Peyer's patch (tissue), 4 donors: ENCODE measurements at regions not wholly inside any gene's neighbourhood (a gene's known extent, or its start where the extent isn't known, plus 50 kb on each side); places are given as distances from the start of the nearest gene placed in this dataset.

Source experiments
- DNase-seq, 3 donors: peaks; one replicate each; pipeline ENCODE4 v3.0.0-alpha.2; 2017 to 2019
- H3K27ac ChIP-seq, 4 donors: fragments of 200-600 bp; sonication (generic); one replicate each; pipeline ENCODE4 v1.5.1; 2016 to 2019
- H3K27me3 ChIP-seq, 2 donors: fragments of 200-600 bp; sonication (generic); one replicate each; pipeline ENCODE4 v1.5.1; 2019
- H3K36me3 ChIP-seq, 3 donors: fragments of 200-600 bp; sonication (generic); one replicate each; pipeline ENCODE4 v1.5.1; 2016 to 2019
- H3K4me1 ChIP-seq, 4 donors: fragments of 200-600 bp; sonication (generic); one replicate each; pipeline ENCODE4 v1.5.1; 2016 to 2019
- H3K4me3 ChIP-seq, 4 donors: fragments of 200-600 bp; sonication (generic); 1 replicate in 3 of 4; 2 replicates in 1 of 4; pipeline ENCODE4 v1.5.1; 2016 to 2019; ENCODE audit warnings: mild to moderate bottlenecking in 1 of 4
- H3K9me3 ChIP-seq, 4 donors: fragments of 200-600 bp; sonication (generic); one replicate each; pipeline ENCODE4 v1.5.1; 2016 to 2019; ENCODE audit warnings: mild to moderate bottlenecking in 1 of 4
- POLR2A ChIP-seq, 2 donors: fragments of 450-650 bp; IDR thresholded peaks; one replicate each; pipeline ENCODE4 v1.5.1; 2017; ENCODE audit warnings: antibody characterized with exemption in 2 of 2, mild to moderate bottlenecking in 2 of 2, moderate library complexity in 2 of 2
- TF ChIP-seq, protein P1 (sequence below), 6 experiments: fragments of 450-650 bp in 4 of 6; fragments of 200-600 bp in 2 of 6; sonication (generic) in 1 of 6; IDR thresholded peaks; one replicate each; pipeline ENCODE4 v1.5.1; 2017 to 2019; ENCODE audit warnings: antibody characterized with exemption in 6 of 6, mild to moderate bottlenecking in 3 of 6, moderate library complexity in 1 of 6

DNA sequence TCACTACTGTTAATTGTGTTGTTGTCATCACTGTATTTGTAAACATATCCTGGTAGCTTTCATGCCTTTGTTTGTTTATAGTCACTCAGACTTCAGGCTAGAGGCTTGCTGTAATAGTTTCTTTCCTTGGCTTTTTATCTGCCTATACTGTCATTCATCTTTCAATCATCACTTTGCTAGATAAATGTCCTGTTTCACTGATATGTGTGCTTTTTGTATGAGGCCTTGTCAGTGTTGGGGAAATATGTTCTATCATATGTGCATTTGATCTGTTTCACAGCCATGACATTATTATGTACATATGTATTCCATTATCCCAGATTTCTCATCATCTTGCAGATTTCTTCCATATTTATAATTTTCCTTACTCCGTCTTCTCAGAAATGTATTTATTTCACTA is 558.9 kb upstream of the LRFN5 start:
- no peak for TF ChIP-seq POLR2A (IDR thresholded peaks at IDR 0.05)
- TF ChIP-seq, protein P1, sequence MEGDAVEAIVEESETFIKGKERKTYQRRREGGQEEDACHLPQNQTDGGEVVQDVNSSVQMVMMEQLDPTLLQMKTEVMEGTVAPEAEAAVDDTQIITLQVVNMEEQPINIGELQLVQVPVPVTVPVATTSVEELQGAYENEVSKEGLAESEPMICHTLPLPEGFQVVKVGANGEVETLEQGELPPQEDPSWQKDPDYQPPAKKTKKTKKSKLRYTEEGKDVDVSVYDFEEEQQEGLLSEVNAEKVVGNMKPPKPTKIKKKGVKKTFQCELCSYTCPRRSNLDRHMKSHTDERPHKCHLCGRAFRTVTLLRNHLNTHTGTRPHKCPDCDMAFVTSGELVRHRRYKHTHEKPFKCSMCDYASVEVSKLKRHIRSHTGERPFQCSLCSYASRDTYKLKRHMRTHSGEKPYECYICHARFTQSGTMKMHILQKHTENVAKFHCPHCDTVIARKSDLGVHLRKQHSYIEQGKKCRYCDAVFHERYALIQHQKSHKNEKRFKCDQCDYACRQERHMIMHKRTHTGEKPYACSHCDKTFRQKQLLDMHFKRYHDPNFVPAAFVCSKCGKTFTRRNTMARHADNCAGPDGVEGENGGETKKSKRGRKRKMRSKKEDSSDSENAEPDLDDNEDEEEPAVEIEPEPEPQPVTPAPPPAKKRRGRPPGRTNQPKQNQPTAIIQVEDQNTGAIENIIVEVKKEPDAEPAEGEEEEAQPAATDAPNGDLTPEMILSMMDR (IDR thresholded peaks at IDR 0.05): no peak
- H3K36me3 ChIP-seq: no peaks in the 10 kb centered on the region

DNA sequence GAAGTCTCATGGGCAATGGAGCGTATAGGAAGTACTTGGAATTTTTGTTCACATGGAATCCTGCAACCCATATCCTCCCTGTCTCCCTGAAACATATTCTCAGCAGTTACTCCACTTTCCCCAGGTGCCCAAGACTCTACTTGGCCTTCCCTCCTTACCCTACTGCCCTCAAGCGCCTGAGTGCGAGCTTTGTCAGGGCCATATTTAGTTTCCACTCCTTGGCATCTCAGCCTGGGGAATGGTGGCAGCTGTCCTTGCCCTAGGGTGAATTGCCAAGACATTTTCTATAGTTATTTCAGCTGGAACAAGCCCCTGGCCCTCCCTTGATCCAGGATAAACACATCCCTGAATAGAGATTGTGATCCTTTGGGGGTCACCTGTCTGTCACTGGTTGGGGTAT is 569.3 kb upstream of the LRFN5 start:
- Histone ChIP-seq H3K4me3 (no peak overlapping the region), H3K27me3 (no peaks in the 10 kb centered on the region), H3K36me3 (no peaks in the 10 kb centered on the region), H3K4me1 (no peaks in the 10 kb centered on the region), H3K9me3 (no peaks in the 10 kb centered on the region), H3K27ac (no peak overlapping the region)
- TF ChIP-seq POLR2A (IDR thresholded peaks at IDR 0.05): no peak
- TF ChIP-seq, protein P1 (IDR thresholded peaks at IDR 0.05): no peak
- no peak for DNase-seq

More for the DNA sequence above, 558.9 kb upstream of the LRFN5 start:
- no peaks in the 10 kb centered on the region for H3K9me3 ChIP-seq
- no peak overlapping the region for H3K27ac ChIP-seq
- no peak for DNase-seq
- H3K4me3 ChIP-seq: no peak overlapping the region
- no peaks in the 10 kb centered on the region for H3K27me3 ChIP-seq
- H3K4me1 ChIP-seq: no peaks in the 10 kb centered on the region

DNA sequence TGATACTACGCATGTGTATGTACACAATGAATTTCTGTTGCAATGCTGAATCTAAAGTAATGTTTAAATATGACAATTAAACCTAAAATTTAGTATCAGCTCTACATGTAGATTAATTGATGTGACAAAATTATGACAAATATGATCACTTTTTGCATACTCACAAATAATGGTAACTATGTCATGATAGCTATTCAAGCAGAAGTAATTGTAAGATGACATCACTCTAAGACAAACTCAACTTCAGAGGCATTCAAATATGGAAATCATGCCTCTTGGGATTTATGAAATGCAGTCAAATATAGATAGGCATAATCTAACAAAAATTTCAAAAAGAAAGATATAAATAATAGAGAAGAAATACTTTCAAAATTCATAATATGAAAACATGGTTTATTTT is 571.7 kb upstream of the LRFN5 start:
- no peak overlapping the region for H3K4me3 ChIP-seq
- H3K27ac ChIP-seq: no peak overlapping the region
- H3K9me3 ChIP-seq: peaks cover 0 to 3% (median 0%) of the 10 kb centered on the region in 4 donors
- no peaks in the 10 kb centered on the region for H3K4me1 ChIP-seq
- DNase-seq: no peak
- H3K27me3 ChIP-seq: no peaks in the 10 kb centered on the region
- H3K36me3 ChIP-seq: no peaks in the 10 kb centered on the region
- no peak for TF ChIP-seq POLR2A (IDR thresholded peaks at IDR 0.05)
- TF ChIP-seq, protein P1 (IDR thresholded peaks at IDR 0.05): no peak

DNA sequence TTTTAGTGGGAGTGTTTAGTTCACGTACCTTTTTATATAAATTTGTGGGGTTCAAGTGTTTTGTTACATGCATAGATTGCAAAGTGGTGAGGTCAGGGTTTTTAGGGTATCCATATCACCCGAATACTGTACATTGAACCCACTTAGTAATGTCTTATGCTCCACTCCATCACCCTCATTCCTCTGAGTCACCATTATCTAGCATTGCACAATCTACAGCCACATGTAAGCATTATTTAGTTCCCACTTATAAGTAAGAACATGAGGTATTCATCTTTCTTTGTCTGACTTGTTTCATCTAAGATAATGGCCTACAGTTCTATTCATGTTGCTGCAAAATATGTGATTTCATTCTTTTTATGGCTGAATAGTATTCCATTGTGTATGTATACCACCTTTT is 583.7 kb upstream of the LRFN5 start:
- Histone ChIP-seq H3K9me3 (peaks cover 0 to 5% (median 0%) of the 10 kb centered on the region in 4 donors), H3K27ac (no peak overlapping the region), H3K36me3 (no peaks in the 10 kb centered on the region), H3K27me3 (no peaks in the 10 kb centered on the region), H3K4me3 (no peak overlapping the region), H3K4me1 (no peaks in the 10 kb centered on the region)
- no peak for DNase-seq
- TF ChIP-seq, protein P1 (IDR thresholded peaks at IDR 0.05): no peak
- no peak for TF ChIP-seq POLR2A (IDR thresholded peaks at IDR 0.05)

DNA sequence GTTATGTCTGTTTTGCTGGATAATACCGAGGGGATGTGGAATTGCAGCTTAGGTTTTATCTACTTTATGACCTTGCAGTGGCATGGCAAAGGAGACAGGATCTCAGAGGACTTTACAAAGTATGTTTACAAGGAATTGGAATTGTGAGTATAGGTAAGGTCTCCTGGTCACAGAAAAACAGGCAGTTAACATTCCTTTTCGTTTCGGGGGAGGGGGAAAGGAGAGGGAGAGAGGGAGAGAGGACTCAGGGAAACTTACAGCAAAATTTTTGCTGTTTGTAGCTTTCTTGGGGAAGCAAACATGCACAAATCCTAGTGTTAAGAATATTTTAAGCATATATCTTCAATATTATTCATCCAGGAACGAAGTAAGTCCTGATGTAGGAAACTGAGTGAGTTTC is 590.5 kb upstream of the LRFN5 start:
- H3K4me3 ChIP-seq: no peak overlapping the region
- TF ChIP-seq, protein P1 (IDR thresholded peaks at IDR 0.05): no peak
- TF ChIP-seq POLR2A (IDR thresholded peaks at IDR 0.05): no peak
- no peaks in the 10 kb centered on the region for H3K4me1 ChIP-seq
- no peak for DNase-seq
- H3K27me3 ChIP-seq: no peaks in the 10 kb centered on the region
- no peak overlapping the region for H3K27ac ChIP-seq
- H3K36me3 ChIP-seq: no peaks in the 10 kb centered on the region
- no peaks in the 10 kb centered on the region for H3K9me3 ChIP-seq

DNA sequence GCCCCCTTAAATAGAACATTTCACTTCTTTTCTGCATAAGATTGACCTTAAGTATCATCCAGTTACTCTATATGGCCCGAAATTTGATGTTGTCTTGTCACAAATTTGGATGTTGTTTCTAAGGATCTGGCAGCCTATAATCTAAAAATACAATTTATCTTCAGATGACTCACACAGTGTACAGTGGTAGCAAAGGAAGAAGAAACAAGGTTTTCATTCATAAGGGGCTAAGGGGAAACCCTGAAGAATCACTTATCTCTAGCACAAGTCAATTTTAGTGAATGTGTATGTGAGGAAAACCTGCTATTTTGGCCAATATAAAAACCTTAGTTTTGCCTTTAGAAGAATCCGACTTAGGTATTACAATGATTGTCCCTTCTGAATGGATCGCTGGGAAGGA is 606.3 kb upstream of the LRFN5 start:
- H3K4me3 ChIP-seq: no peak overlapping the region
- no peaks in the 10 kb centered on the region for H3K4me1 ChIP-seq
- no peak overlapping the region for H3K27ac ChIP-seq
- no peaks in the 10 kb centered on the region for H3K27me3 ChIP-seq
- no peaks in the 10 kb centered on the region for H3K9me3 ChIP-seq
- DNase-seq: no peak
- TF ChIP-seq, protein P1 (IDR thresholded peaks at IDR 0.05): no peak
- no peak for TF ChIP-seq POLR2A (IDR thresholded peaks at IDR 0.05)
- H3K36me3 ChIP-seq: no peaks in the 10 kb centered on the region
